Endodermal cell (in vitro differentiated cells): ENCODE measurements at regions not wholly inside any gene's neighbourhood (a gene's known extent, or its start where the extent isn't known, plus 50 kb on each side); places are given as distances from the start of the nearest gene placed in this dataset. TPM values are rescaled to one million over a fixed set of nuclear protein-coding genes. Genes with fewer than 3 reads are reported as not detected.

Experiments used
- DNase-seq: peaks from one replicate; pipeline ENCODE4 v3.0.0-alpha.2; 2017
- H3K27ac ChIP-seq: 2 replicates; pipeline ENCODE4 v1.5.1; 2013; ENCODE audit warnings: mild to moderate bottlenecking, low read depth, low read length, moderate library complexity
- H3K27me3 ChIP-seq: 2 replicates; pipeline ENCODE4 v1.6.1; 2013; ENCODE audit warnings: mild to moderate bottlenecking, low read length, moderate library complexity; ENCODE audit not compliant: insufficient read depth, control insufficient read depth, poor library complexity, severe bottlenecking
- H3K36me3 ChIP-seq: 2 replicates; pipeline ENCODE4 v1.7.0; 2013; ENCODE audit warnings: mild to moderate bottlenecking, low read length, moderate library complexity; ENCODE audit not compliant: control insufficient read depth, insufficient read depth
- H3K4me1 ChIP-seq: one replicate; pipeline ENCODE4 v1.7.0; 2013; ENCODE audit warnings: low read length; ENCODE audit not compliant: control insufficient read depth, insufficient read depth
- H3K4me3 ChIP-seq: 2 replicates; pipeline ENCODE4 v1.5.1; 2013; ENCODE audit warnings: mild to moderate bottlenecking, low read length, moderate library complexity
- H3K9ac ChIP-seq: 2 replicates; pipeline ENCODE4 v1.6.1; 2013; ENCODE audit warnings: mild to moderate bottlenecking, low read length, moderate library complexity; ENCODE audit not compliant: poor library complexity, severe bottlenecking; ENCODE audit errors: extremely low read depth
- H3K9me3 ChIP-seq: 2 replicates; pipeline ENCODE4 v1.6.1; 2013; ENCODE audit warnings: mild to moderate bottlenecking, low read length, moderate library complexity; ENCODE audit not compliant: control insufficient read depth
- H3K27ac Mint-ChIP-seq: 2 replicates; pipeline ENCODE4 v1.8.0; 2020; ENCODE audit warnings: mixed read lengths
- H3K27me3 Mint-ChIP-seq: 2 replicates; pipeline ENCODE4 v1.8.0; 2021; ENCODE audit warnings: mild to moderate bottlenecking, mixed read lengths; ENCODE audit not compliant: insufficient read depth
- H3K36me3 Mint-ChIP-seq: 2 replicates; pipeline ENCODE4 v1.8.0; 2020; ENCODE audit warnings: low read depth, mixed read lengths
- H3K4me1 Mint-ChIP-seq: 2 replicates; pipeline ENCODE4 v1.8.0; 2020; ENCODE audit warnings: mixed read lengths
- H3K4me3 Mint-ChIP-seq: 2 replicates; pipeline ENCODE4 v1.8.0; 2020; ENCODE audit warnings: mild to moderate bottlenecking, moderate library complexity, mixed read lengths
- H3K9me3 Mint-ChIP-seq: 2 replicates; pipeline ENCODE4 v1.8.0; 2020; ENCODE audit warnings: mild to moderate bottlenecking, mixed read lengths
- CTCF ChIP-seq: fragments of 200-600 bp; sonication (generic); conservative IDR thresholded peaks from 2 replicates; pipeline ENCODE4 v1.5.0; 2021; ENCODE audit warnings: antibody characterized with exemption, mild to moderate bottlenecking
- WGBS, 2 experiments: methylation state at CpG; one replicate each; pipeline versions ENCODE4 v1.1.5 to v1.1.7; 2013; ENCODE audit warnings: missing lambda C conversion rate in 2 of 2, mixed read lengths in 1 of 2; ENCODE audit not compliant: insufficient coverage in 1 of 2, insufficient read length in 1 of 2; 5-methylcytosine and 5-hydroxymethylcytosine counted together
- microRNA-seq: library from miRNA; unstranded; fragments of <30 nt; microRNA quantifications from one replicate; pipeline ENCODE4 v1.2.0, GENCODE V29; 2020; ENCODE audit warnings: borderline microRNAs expressed

GRCh38 chr14:65359503-65359902 is 53.0 kb upstream of the FUT8 start:
- no peak overlapping the region for H3K4me3 Mint-ChIP-seq
- DNase-seq: no peak
- peak; percentile 26 for TF ChIP-seq CTCF
- H3K4me1 ChIP-seq: no peaks in the 10 kb centered on the region
- peaks cover 7% of the 10 kb centered on the region for H3K4me1 Mint-ChIP-seq
- no peaks in the 10 kb centered on the region for H3K36me3 Mint-ChIP-seq
- H3K27me3 Mint-ChIP-seq: no peaks in the 10 kb centered on the region
- H3K9me3 ChIP-seq: no peaks in the 10 kb centered on the region
- H3K27ac ChIP-seq: no peak overlapping the region
- H3K36me3 ChIP-seq: no peaks in the 10 kb centered on the region
- no peak overlapping the region for H3K27ac Mint-ChIP-seq
- no peaks in the 10 kb centered on the region for H3K27me3 ChIP-seq
- no peak overlapping the region for H3K4me3 ChIP-seq
- 88 to 100% methylated on average over 3 of the region's 3 CpGs for WGBS, 2 experiments
- no peak overlapping the region for H3K9ac ChIP-seq
- H3K9me3 Mint-ChIP-seq: no peaks in the 10 kb centered on the region

GRCh38 chr14:65360144-65360784 is 52.3 kb upstream of the FUT8 start:
- Mint-ChIP-seq H3K4me3 (no peak overlapping the region), H3K27me3 (no peaks in the 10 kb centered on the region), H3K9me3 (no peaks in the 10 kb centered on the region), H3K4me1 (peaks cover 2% of the 10 kb centered on the region), H3K27ac (no peak overlapping the region), H3K36me3 (no peaks in the 10 kb centered on the region)
- Histone ChIP-seq H3K4me3 (no peak overlapping the region), H3K4me1 (no peaks in the 10 kb centered on the region), H3K27ac (no peak overlapping the region), H3K9ac (no peak overlapping the region), H3K27me3 (no peaks in the 10 kb centered on the region), H3K36me3 (no peaks in the 10 kb centered on the region), H3K9me3 (no peaks in the 10 kb centered on the region)
- no peak for TF ChIP-seq CTCF
- WGBS, 2 experiments: 86 to 100% methylated on average over 1 to 2 of the region's 2 CpGs
- DNase-seq: no peak

- no peak overlapping the region for H3K4me3 Mint-ChIP-seq
- H3K9me3 Mint-ChIP-seq: no peaks in the 10 kb centered on the region
- no peaks in the 10 kb centered on the region for H3K36me3 ChIP-seq
- H3K4me1 Mint-ChIP-seq: no peaks in the 10 kb centered on the region
- no peak overlapping the region for H3K4me3 ChIP-seq
- no peaks in the 10 kb centered on the region for H3K27me3 ChIP-seq
- H3K9me3 ChIP-seq: no peaks in the 10 kb centered on the region
- H3K4me1 ChIP-seq: no peaks in the 10 kb centered on the region
- no peak overlapping the region for H3K27ac ChIP-seq
- no peaks in the 10 kb centered on the region for H3K27me3 Mint-ChIP-seq
- no peak for DNase-seq
- TF ChIP-seq CTCF: no peak
- no peaks in the 10 kb centered on the region for H3K36me3 Mint-ChIP-seq
- no peak overlapping the region for H3K9ac ChIP-seq
- WGBS, 2 experiments: 81 to 94% methylated on average over 2 of the region's 2 CpGs
- no peak overlapping the region for H3K27ac Mint-ChIP-seq
Observed at GRCh38 chr14:65361920-65362319, 50.6 kb upstream of the FUT8 start.

Small RNAs in the stretch of these regions (microRNA-seq; reads per million reads assigned to microRNA genes)
- not detected for gene MIR4708
